Karpas-422 (cell line): ENCODE measurements at regions not wholly inside any gene's neighbourhood (a gene's known extent, or its start where the extent isn't known, plus 50 kb on each side); places are given as distances from the start of the nearest gene placed in this dataset.
A peak's percentile ranks its signal among the peaks of the same experiment; 100 is the strongest.

Experiments
- DNase-seq: peaks from one replicate; pipeline ENCODE4 v3.0.0-alpha.2; 2015
- H2AFZ ChIP-seq: fragments of 200-600 bp; sonication (generic); 2 replicates; pipeline ENCODE4 v1.6.1; 2014; ENCODE audit warnings: antibody characterized with exemption, low read length, mixed read lengths
- H3K27ac ChIP-seq: fragments of 200-600 bp; sonication (generic); 2 replicates; pipeline ENCODE4 v1.5.1; 2014; ENCODE audit warnings: mild to moderate bottlenecking, low read length, moderate library complexity
- H3K27me3 ChIP-seq: fragments of 200-600 bp; sonication (generic); 2 replicates; pipeline ENCODE4 v1.6.1; 2014; ENCODE audit warnings: low read length, mixed read lengths
- H3K36me3 ChIP-seq: fragments of 200-600 bp; sonication (generic); 2 replicates; pipeline ENCODE4 v1.6.1; 2014; ENCODE audit warnings: low read length, mixed read lengths; ENCODE audit not compliant: insufficient read depth
- H3K4me1 ChIP-seq: fragments of 200-600 bp; sonication (generic); 2 replicates; pipeline ENCODE4 v1.6.1; 2014; ENCODE audit warnings: mild to moderate bottlenecking, low read length, mixed read lengths
- H3K4me2 ChIP-seq: fragments of 200-600 bp; sonication (generic); 2 replicates; pipeline ENCODE4 v1.6.1; 2014; ENCODE audit warnings: low read length, low read depth, mild to moderate bottlenecking; ENCODE audit not compliant: poor library complexity, severe bottlenecking
- H3K4me3 ChIP-seq: fragments of 200-600 bp; sonication (generic); 2 replicates; pipeline ENCODE4 v1.5.1; 2014; ENCODE audit warnings: mild to moderate bottlenecking, antibody characterized with exemption, low read length, mixed read lengths
- H3K79me2 ChIP-seq: fragments of 200-600 bp; sonication (generic); 2 replicates; pipeline ENCODE4 v1.6.1; 2014; ENCODE audit warnings: mild to moderate bottlenecking, low read length, mixed read lengths
- H3K9ac ChIP-seq: fragments of 200-600 bp; sonication (generic); 2 replicates; pipeline ENCODE4 v1.6.0; 2014; ENCODE audit warnings: low read length
- H3K9me2 ChIP-seq: fragments of 200-600 bp; sonication (generic), shearing (Covaris generic); replicated peaks from 2 replicates; pipeline ENCODE4 v1.6.0; 2014; ENCODE audit warnings: mild to moderate bottlenecking, low read length, moderate library complexity; ENCODE audit not compliant: insufficient read depth
- H3K9me3 ChIP-seq: fragments of 300-700, 200-600 bp; sonication (generic); 2 replicates; pipeline ENCODE4 v1.6.1; 2014; ENCODE audit warnings: low read length, mixed read lengths
- H4K20me1 ChIP-seq: fragments of 200-600 bp; sonication (generic); 2 replicates; pipeline ENCODE4 v1.6.1; 2014; ENCODE audit warnings: mild to moderate bottlenecking, antibody characterized with exemption, low read length, low read depth; ENCODE audit not compliant: insufficient read depth

DNA sequence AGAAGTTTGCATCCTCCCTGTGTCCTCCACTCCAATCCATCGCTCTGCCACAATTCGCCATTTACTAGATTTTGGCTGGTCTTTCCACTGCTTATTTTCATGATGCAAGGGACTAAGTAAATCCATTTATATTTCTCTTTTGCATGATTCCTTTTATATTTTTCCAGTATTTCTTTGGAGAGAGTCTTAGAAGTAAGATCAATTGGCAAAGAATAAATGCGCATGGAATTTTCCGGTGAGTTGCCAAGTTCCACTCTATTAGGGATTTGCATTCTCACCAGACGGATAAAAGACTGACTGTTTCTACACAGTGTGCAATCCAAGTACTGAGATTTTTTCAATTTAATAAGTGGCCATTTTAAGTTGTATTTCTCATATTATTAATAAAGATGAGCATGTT is 91.7 kb upstream of the PHACTR3 start:
- Histone ChIP-seq H3K4me1 (no peaks in the 10 kb centered on the region), H3K9me3 (no peaks in the 10 kb centered on the region), H3K9me2 (no peaks in the 10 kb centered on the region), H3K27me3 (no peaks in the 10 kb centered on the region), H3K79me2 (no peaks in the 10 kb centered on the region), H3K27ac (no peak overlapping the region), H4K20me1 (no peaks in the 10 kb centered on the region), H3K9ac (no peak overlapping the region), H3K36me3 (no peaks in the 10 kb centered on the region), H2AFZ (no peak overlapping the region), H3K4me2 (no peak overlapping the region), H3K4me3 (no peak overlapping the region)
- DNase-seq = no peak

DNA sequence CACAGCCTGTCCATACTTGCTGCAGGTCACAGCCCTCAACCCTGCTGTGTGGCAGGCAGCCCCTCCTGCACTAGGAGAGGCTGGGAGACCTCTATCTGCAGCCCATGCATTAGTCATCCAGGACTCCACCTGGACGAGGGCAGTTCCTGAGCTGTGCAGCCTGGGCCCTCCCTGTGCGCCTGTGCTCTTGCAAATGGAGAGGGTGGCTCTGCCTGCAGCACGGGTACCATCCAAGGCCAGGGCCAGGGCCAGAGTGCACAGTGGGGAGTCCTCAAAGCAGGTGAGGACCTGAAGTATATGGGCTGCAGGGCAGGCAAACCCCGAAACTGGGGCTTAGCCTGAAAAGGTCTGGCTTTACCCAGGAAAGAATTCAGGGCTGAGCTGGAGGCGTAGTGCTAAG is 89.8 kb upstream of the PHACTR3 start:
- Histone ChIP-seq H4K20me1 (no peaks in the 10 kb centered on the region), H3K9me3 (no peaks in the 10 kb centered on the region), H2AFZ (no peak overlapping the region), H3K4me3 (no peak overlapping the region), H3K4me2 (no peak overlapping the region), H3K79me2 (no peaks in the 10 kb centered on the region), H3K9me2 (no peaks in the 10 kb centered on the region), H3K36me3 (no peaks in the 10 kb centered on the region), H3K4me1 (no peaks in the 10 kb centered on the region), H3K27ac (no peak overlapping the region), H3K9ac (no peak overlapping the region), H3K27me3 (no peaks in the 10 kb centered on the region)
- DNase-seq = no peak

DNA sequence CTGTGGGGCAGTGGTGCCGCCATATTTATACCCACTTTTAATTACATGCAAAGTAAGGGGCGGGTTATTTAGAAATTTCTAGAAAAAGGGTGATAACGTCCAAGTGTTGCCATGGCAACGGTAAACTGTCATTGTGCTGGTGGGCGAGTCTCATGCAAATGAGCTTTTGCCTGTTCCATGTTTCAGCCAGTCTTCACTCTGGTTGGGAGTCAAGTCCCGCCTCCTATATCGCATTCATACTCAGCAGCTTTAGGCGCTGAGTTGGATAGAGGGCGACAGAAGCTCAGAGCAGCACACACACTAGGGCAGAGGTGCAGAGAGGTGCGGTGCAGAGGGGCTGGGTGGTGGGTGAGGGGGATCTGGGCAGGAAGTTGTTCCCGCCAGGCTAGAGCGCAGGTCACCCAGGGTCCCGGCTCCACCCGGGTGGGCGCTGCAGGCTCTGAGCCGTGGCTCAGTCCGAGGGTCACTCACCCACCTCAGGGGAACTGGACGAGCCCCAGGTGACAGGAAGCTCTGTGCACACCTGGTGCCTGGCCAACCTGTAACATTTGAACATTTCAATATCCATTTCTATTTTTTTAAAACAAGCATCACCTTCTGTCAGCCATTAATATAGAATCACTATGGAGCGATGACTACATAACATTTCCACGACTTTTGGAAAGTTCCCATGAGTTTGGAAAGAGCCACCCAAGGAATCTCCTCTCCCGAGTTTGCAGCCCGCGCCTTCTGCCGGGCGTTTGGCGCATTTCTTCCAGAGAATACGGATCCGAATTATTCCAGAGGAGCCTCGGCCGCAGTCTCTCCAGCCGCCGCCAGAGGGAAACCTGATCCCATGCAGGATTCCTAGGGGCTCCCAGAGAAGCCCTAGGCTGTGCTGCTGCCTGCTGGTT is 89.1 kb upstream of the PHACTR3 start:
- no peak overlapping the region for H2AFZ ChIP-seq
- H3K27ac ChIP-seq = no peak overlapping the region
- H3K4me2 ChIP-seq = no peak overlapping the region
- no peak overlapping the region for H3K9ac ChIP-seq
- H4K20me1 ChIP-seq = no peaks in the 10 kb centered on the region
- H3K9me2 ChIP-seq = no peaks in the 10 kb centered on the region
- no peak overlapping the region for H3K4me3 ChIP-seq
- DNase-seq = no peak
- no peaks in the 10 kb centered on the region for H3K79me2 ChIP-seq
- H3K27me3 ChIP-seq = no peaks in the 10 kb centered on the region
- H3K4me1 ChIP-seq = no peaks in the 10 kb centered on the region
- no peaks in the 10 kb centered on the region for H3K9me3 ChIP-seq
- H3K36me3 ChIP-seq = no peaks in the 10 kb centered on the region

DNA sequence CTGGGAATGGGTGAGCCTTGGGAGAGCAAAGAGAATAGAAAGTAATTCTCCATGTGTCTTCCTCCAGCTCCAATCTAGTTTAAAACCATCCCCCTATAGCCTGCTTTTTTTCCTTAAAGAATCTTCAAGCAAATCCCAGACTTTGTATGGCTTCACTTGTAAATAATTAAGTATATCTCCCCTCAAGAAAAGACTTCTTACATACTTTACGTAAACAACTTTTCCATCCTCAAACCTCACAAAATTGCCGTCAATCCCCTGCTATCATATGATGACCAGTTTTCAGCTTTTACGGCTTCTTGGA is 88.5 kb upstream of the PHACTR3 start:
- no peak for DNase-seq
- no peaks in the 10 kb centered on the region for H3K9me3 ChIP-seq
- no peaks in the 10 kb centered on the region for H3K27me3 ChIP-seq
- H3K27ac ChIP-seq = no peak overlapping the region
- no peaks in the 10 kb centered on the region for H3K4me1 ChIP-seq
- no peaks in the 10 kb centered on the region for H4K20me1 ChIP-seq
- no peaks in the 10 kb centered on the region for H3K79me2 ChIP-seq
- H3K9me2 ChIP-seq = no peaks in the 10 kb centered on the region
- no peak overlapping the region for H3K4me2 ChIP-seq
- no peaks in the 10 kb centered on the region for H3K36me3 ChIP-seq
- no peak overlapping the region for H2AFZ ChIP-seq
- H3K9ac ChIP-seq = no peak overlapping the region
- no peak overlapping the region for H3K4me3 ChIP-seq

- no peak overlapping the region for H3K4me3 ChIP-seq
- H3K9me2 ChIP-seq = no peaks in the 10 kb centered on the region
- H3K9ac ChIP-seq = no peak overlapping the region
- no peak overlapping the region for H3K4me2 ChIP-seq
- no peaks in the 10 kb centered on the region for H3K4me1 ChIP-seq
- no peaks in the 10 kb centered on the region for H3K79me2 ChIP-seq
- no peaks in the 10 kb centered on the region for H3K27me3 ChIP-seq
- DNase-seq = peak; percentile 84
- no peak overlapping the region for H3K27ac ChIP-seq
- H3K9me3 ChIP-seq = no peaks in the 10 kb centered on the region
- no peak overlapping the region for H2AFZ ChIP-seq
- H4K20me1 ChIP-seq = no peaks in the 10 kb centered on the region
- no peaks in the 10 kb centered on the region for H3K36me3 ChIP-seq
Observed at GRCh38 chr20:59518881-59519706, 85.2 kb upstream of the PHACTR3 start.

DNA sequence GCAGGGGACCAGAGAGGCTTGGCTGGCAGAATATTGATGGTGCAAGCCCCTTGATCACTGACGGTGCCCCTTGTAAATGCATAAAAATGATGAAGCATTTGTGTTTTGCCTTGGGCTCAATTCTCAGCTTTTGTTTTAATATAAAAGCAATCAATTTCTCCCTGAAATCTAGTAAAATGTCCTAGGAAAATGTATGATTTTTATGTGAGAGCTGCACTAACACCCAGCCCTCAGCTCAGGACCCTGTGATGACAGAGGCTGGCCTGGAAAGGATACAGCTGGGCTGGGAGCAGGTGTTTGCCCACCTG is 84.7 kb upstream of the PHACTR3 start:
- no peak overlapping the region for H3K9ac ChIP-seq
- 0 out of 2 replicates have a peak, but pooled peaks cover 3% of the 10 kb centered on the region for H4K20me1 ChIP-seq
- H3K9me2 ChIP-seq = no peaks in the 10 kb centered on the region
- H3K4me3 ChIP-seq = no peak overlapping the region
- no peaks in the 10 kb centered on the region for H3K36me3 ChIP-seq
- H3K27me3 ChIP-seq = no peaks in the 10 kb centered on the region
- no peaks in the 10 kb centered on the region for H3K4me1 ChIP-seq
- H3K27ac ChIP-seq = no peak overlapping the region
- H3K9me3 ChIP-seq = no peaks in the 10 kb centered on the region
- no peak overlapping the region for H2AFZ ChIP-seq
- no peak for DNase-seq
- H3K79me2 ChIP-seq = no peaks in the 10 kb centered on the region
- H3K4me2 ChIP-seq = no peak overlapping the region

DNA sequence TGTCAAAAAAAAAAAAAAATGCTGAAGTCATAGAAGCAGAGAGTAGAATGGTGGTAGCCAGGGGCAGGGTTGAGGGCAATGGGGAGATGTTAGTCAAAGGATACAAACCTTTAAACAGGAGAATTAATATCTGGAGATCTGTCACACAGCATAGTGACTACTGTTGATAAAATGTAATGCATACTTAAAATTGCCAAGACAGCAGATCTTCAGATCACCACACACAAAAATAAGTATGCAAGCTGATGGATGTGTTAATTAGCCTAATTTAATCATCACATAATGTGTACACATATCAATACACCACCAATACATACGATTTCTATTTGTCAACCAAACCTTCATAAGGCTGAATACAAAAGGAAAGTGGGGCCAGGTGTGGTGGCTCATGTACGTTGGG is 83.5 kb upstream of the PHACTR3 start:
- H4K20me1 ChIP-seq = 0 out of 2 replicates have a peak, but pooled peaks cover 3% of the 10 kb centered on the region
- H3K4me1 ChIP-seq = no peaks in the 10 kb centered on the region
- H3K4me3 ChIP-seq = no peak overlapping the region
- H3K36me3 ChIP-seq = no peaks in the 10 kb centered on the region
- no peaks in the 10 kb centered on the region for H3K27me3 ChIP-seq
- no peak overlapping the region for H3K9ac ChIP-seq
- no peaks in the 10 kb centered on the region for H3K9me3 ChIP-seq
- no peak overlapping the region for H2AFZ ChIP-seq
- H3K4me2 ChIP-seq = no peak overlapping the region
- DNase-seq = no peak
- H3K9me2 ChIP-seq = no peaks in the 10 kb centered on the region
- H3K27ac ChIP-seq = no peak overlapping the region
- no peaks in the 10 kb centered on the region for H3K79me2 ChIP-seq

- no peak overlapping the region for H3K4me2 ChIP-seq
Observed at GRCh38 chr20:59525500-59526241, 78.7 kb upstream of the PHACTR3 start.

More at GRCh38 chr20:59525500-59526241, 78.7 kb upstream of the PHACTR3 start:
- no peaks in the 10 kb centered on the region for H3K4me1 ChIP-seq
- H4K20me1 ChIP-seq = 0 out of 2 replicates have a peak, but pooled peaks cover 3% of the 10 kb centered on the region
- no peak overlapping the region for H2AFZ ChIP-seq
- H3K9ac ChIP-seq = no peak overlapping the region
- no peaks in the 10 kb centered on the region for H3K27me3 ChIP-seq
- no peaks in the 10 kb centered on the region for H3K9me3 ChIP-seq
- no peaks in the 10 kb centered on the region for H3K36me3 ChIP-seq
- H3K9me2 ChIP-seq = no peaks in the 10 kb centered on the region
- DNase-seq = peak; percentile 73
- no peak overlapping the region for H3K4me3 ChIP-seq
- H3K27ac ChIP-seq = no peak overlapping the region
- no peaks in the 10 kb centered on the region for H3K79me2 ChIP-seq
